K562 (cell line): ENCODE measurements at regions not wholly inside any gene's neighbourhood (a gene's known extent, or its start where the extent isn't known, plus 50 kb on each side); places are given as distances from the start of the nearest gene placed in this dataset.

Experiments used
- ATAC-seq: fragments of 200-7000 bp; cut with Tn5 transposase; 3 replicates; pipeline ENCODE4 v1.9.1; 2020; ENCODE audit warnings: moderate library complexity
- BruUV-seq: library from RNA; stranded (reverse); fragments of 400-500 nt; replicated peaks from 2 replicates; lab custom pipeline; 2021; lab: Mats Ljungman, UMichigan
- CTCF ChIA-PET: fragments of 300-600 bp; formaldehyde crosslinking; extraction: SDS; loops from one replicate; lab custom pipeline; 2021; ENCODE audit warnings: low intra/inter-chr PET ratio; lab: Yijun Ruan, JAX
- POLR2A ChIA-PET: fragments of 300-600, 350-650 bp; sonication (Branson Sonifier 250); formaldehyde crosslinking; extraction: SDS; loops from one replicate; lab custom pipeline; 2021; ENCODE audit warnings: antibody characterized with exemption, inconsistent platforms; lab: Yijun Ruan, JAX
- DNase-seq, 4 experiments: peaks; one replicate each; pipeline versions ENCODE4 v3.0.0 to v3.0.0-alpha.2; 2011 to 2018; ENCODE audit warnings: low spot score in 3 of 4, mixed read lengths in 3 of 4; ENCODE audit errors: extremely low read depth in 1 of 4
- FAIRE-seq: peaks from 2 replicates; lab custom pipeline; 2011; peaks lifted over from hg19 to GRCh38; lab: Jason Lieb, UNC
- H2AFZ ChIP-seq: 2 replicates; pipeline ENCODE4 v1.6.0; 2011; ENCODE audit warnings: low read depth, low read length, control low read depth, inconsistent platforms
- H3K27ac ChIP-seq: fragments of 200-600 bp; 3 replicates; pipeline ENCODE4 v1.8.0; 2011; ENCODE audit warnings: low read depth, mild to moderate bottlenecking, control low read depth, inconsistent platforms, low read length, moderate library complexity, mixed read lengths; ENCODE audit errors: extremely low read depth
- H3K27me3 ChIP-seq, 2 experiments: fragments of 300-600 bp in 1 of 2; 2 replicates in 1 of 2; 3 replicates in 1 of 2; pipeline versions ENCODE4 v1.6.0 to v1.8.0; 2011; ENCODE audit warnings: inconsistent platforms in 2 of 2, low read length in 2 of 2, mild to moderate bottlenecking in 1 of 2, mixed read lengths in 1 of 2, moderate library complexity in 1 of 2; ENCODE audit not compliant: control insufficient read depth in 2 of 2, insufficient read depth in 2 of 2
- H3K36me3 ChIP-seq: fragments of 300-600 bp; 3 replicates; pipeline ENCODE4 v1.8.0; 2011; ENCODE audit warnings: mild to moderate bottlenecking, low read length, inconsistent platforms; ENCODE audit not compliant: control insufficient read depth, insufficient read depth
- H3K4me1 ChIP-seq, 2 experiments: fragments of 200-600 bp in 1 of 2; replicated peaks in 1 of 2; 2 replicates in 1 of 2; 3 replicates in 1 of 2; pipeline versions ENCODE4 v1.5.1 to v1.8.0; 2011; ENCODE audit warnings: inconsistent platforms in 2 of 2, low read length in 2 of 2, mild to moderate bottlenecking in 1 of 2, mixed read lengths in 1 of 2, moderate library complexity in 1 of 2; ENCODE audit not compliant: control insufficient read depth in 2 of 2, insufficient read depth in 2 of 2
- H3K4me2 ChIP-seq: 2 replicates; pipeline ENCODE4 v1.6.1; 2011; ENCODE audit warnings: low read length, control low read depth, inconsistent platforms, mixed read lengths; ENCODE audit not compliant: insufficient read depth
- H3K4me3 ChIP-seq: fragments of 200-600 bp; sonication (generic), shearing (Covaris generic); 2 replicates; pipeline ENCODE4 v1.5.1; 2016; ENCODE audit warnings: control low read depth, inconsistent platforms
- H3K79me2 ChIP-seq: fragments of 200-600 bp; 3 replicates; pipeline ENCODE4 v1.8.0; 2011; ENCODE audit warnings: low read length, inconsistent platforms; ENCODE audit not compliant: control insufficient read depth, insufficient read depth
- H3K9ac ChIP-seq, 2 experiments: 2 replicates each; pipeline versions ENCODE4 v1.6.0 to v1.6.1; 2011; ENCODE audit warnings: low read depth in 2 of 2, low read length in 2 of 2, control low read depth in 1 of 2, inconsistent platforms in 1 of 2, mild to moderate bottlenecking in 1 of 2, mixed read lengths in 1 of 2; ENCODE audit not compliant: insufficient read depth in 1 of 2
- H3K9me1 ChIP-seq: one replicate; pipeline ENCODE4 v1.6.0; 2011; ENCODE audit warnings: inconsistent platforms, mild to moderate bottlenecking, low read length, moderate library complexity; ENCODE audit not compliant: control insufficient read depth, insufficient read depth
- H3K9me3 ChIP-seq: replicated peaks from 2 replicates; pipeline ENCODE4 v1.5.1; 2011; ENCODE audit warnings: low read depth, low read length, inconsistent platforms; ENCODE audit not compliant: control insufficient read depth, insufficient read depth
- H4K20me1 ChIP-seq: replicated peaks from 2 replicates; pipeline ENCODE4 v1.6.1; 2011; ENCODE audit warnings: low read length, inconsistent platforms, mixed read lengths; ENCODE audit not compliant: control insufficient read depth, insufficient read depth
- HMGN3 ChIP-seq: IDR thresholded peaks from 2 replicates; pipeline ENCODE4 v1.6.1; 2011; ENCODE audit warnings: borderline replicate concordance, low read depth, mild to moderate bottlenecking, mixed read lengths, low read length; ENCODE audit not compliant: insufficient read length; ENCODE audit errors: extremely low read depth
- MIER1 ChIP-seq: fragments of 450-650 bp; IDR thresholded peaks from 2 replicates; pipeline ENCODE4 v1.6.1; 2016; ENCODE audit warnings: antibody characterized with exemption, mild to moderate bottlenecking, low read depth
- RFX7 ChIP-seq: fragments of 250-450 bp; sonication (Bioruptor Pico); IDR thresholded peaks from 2 replicates; pipeline ENCODE4 v1.5.1; 2021; ENCODE audit warnings: mild to moderate bottlenecking
- ZBTB8A ChIP-seq: fragments of 450-650 bp; IDR thresholded peaks from 2 replicates; pipeline ENCODE4 v1.6.1; 2018; ENCODE audit warnings: mild to moderate bottlenecking, moderate library complexity; ENCODE audit not compliant: partially characterized antibody
- ZNF445 ChIP-seq: fragments of 250-450 bp; sonication (Bioruptor Pico); IDR thresholded peaks from 2 replicates; pipeline ENCODE4 v1.4.0; 2020; ENCODE audit warnings: low read depth, mild to moderate bottlenecking, moderate library complexity
- WGBS: fragments of 100-300 bp; shearing (Covaris generic); methylation state at CpG from one replicate; pipeline ENCODE4 v1.1.6; 2016; ENCODE audit warnings: low coverage, mixed read lengths; ENCODE audit not compliant: insufficient coverage; ENCODE audit errors: missing lambda C conversion rate; 5-methylcytosine and 5-hydroxymethylcytosine counted together
- in situ Hi-C: fragments of 300-500 bp; cut with MboI; formaldehyde crosslinking; loops from 4 replicates; pipeline ENCODE4 v1.15.0; 2018; ENCODE audit warnings: inconsistent platforms, mixed read lengths
- intact Hi-C: fragments of 100-400 bp; cut with micrococcal nuclease; formaldehyde crosslinking; loops from 2 replicates; pipeline ENCODE4 v1.14.2; 2022
- TF ChIP-seq, protein P1 (sequence below): fragments of 250-450 bp; sonication (Bioruptor Pico); IDR thresholded peaks from 2 replicates; pipeline ENCODE4 v1.5.0; 2020; ENCODE audit warnings: mild to moderate bottlenecking, borderline replicate concordance

DNA sequence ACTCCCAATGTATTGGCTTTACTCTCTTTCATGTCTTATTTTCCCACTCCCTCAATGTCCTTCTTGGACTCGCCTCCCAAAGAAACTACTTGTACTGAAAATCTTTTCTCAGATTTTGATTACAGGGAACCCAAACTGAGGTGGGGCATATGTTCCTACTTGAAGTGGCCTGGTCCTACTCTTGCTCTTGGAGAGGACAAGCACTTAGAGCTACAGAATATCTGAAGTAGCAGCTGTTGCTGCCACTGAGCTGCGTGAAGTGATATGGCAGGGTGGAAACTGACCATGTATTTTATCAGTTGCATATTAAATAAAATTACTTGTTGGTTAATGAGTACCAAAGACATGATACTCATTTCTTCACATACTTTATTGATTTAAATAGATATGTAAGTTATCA, 129.5 kb downstream of the TSEN15 start:
- ChIA-PET CTCF (no interaction called here), POLR2A (interaction anchor here (1.0 kb wide), 1 partner anchor 15 kb away, joined by 3 read pairs; no protein-coding TSS in a partner anchor)
- Histone ChIP-seq H3K27me3 (peaks cover 0 to 3% of the 10 kb centered on the region in 2 experiments; a peak in 1 of 5 replicates), H3K4me1 (no peaks in the 10 kb centered on the region), H3K79me2 (no peaks in the 10 kb centered on the region), H4K20me1 (no peaks in the 10 kb centered on the region), H3K9me3 (no peaks in the 10 kb centered on the region), H3K36me3 (no peaks in the 10 kb centered on the region), H3K27ac (no peak overlapping the region), H2AFZ (no peak overlapping the region), H3K9me1 (no peaks in the 10 kb centered on the region), H3K9ac (no peak overlapping the region), H3K4me3 (no peak overlapping the region), H3K4me2 (no peak overlapping the region)
- TF ChIP-seq ZBTB8A (no peak), HMGN3 (no peak), ZNF445 (CRISPR knock-in tag) (no peak), RFX7 (no peak), MIER1 (no peak)
- TF ChIP-seq, protein P1, sequence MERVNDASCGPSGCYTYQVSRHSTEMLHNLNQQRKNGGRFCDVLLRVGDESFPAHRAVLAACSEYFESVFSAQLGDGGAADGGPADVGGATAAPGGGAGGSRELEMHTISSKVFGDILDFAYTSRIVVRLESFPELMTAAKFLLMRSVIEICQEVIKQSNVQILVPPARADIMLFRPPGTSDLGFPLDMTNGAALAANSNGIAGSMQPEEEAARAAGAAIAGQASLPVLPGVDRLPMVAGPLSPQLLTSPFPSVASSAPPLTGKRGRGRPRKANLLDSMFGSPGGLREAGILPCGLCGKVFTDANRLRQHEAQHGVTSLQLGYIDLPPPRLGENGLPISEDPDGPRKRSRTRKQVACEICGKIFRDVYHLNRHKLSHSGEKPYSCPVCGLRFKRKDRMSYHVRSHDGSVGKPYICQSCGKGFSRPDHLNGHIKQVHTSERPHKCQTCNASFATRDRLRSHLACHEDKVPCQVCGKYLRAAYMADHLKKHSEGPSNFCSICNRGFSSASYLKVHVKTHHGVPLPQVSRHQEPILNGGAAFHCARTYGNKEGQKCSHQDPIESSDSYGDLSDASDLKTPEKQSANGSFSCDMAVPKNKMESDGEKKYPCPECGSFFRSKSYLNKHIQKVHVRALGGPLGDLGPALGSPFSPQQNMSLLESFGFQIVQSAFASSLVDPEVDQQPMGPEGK: no peak
- BruUV-seq: no TSS peak
- ATAC-seq (no peak), DNase-seq (no peak), FAIRE-seq (no peak)
- 0% methylated on average over 2 of the region's 2 CpGs for WGBS
- intact Hi-C loops: no loop called here
- in situ Hi-C loops: no loop called here
